NCI-H774 (cell line): ENCODE measurements at regions not wholly inside any gene's neighbourhood (a gene's known extent, or its start where the extent isn't known, plus 50 kb on each side); places are given as distances from the start of the nearest gene placed in this dataset.
"Not testable (repeated sequence)": the region's sequence is repeated elsewhere in the genome, so short reads cannot be mapped to it uniquely, and the experiment has no call there.

Source experiments
- DNase-seq: peaks from one replicate; lab custom pipeline; 2025; lab: John Stamatoyannopoulos, UW

- no peak for DNase-seq
Observed at GRCh38 chr12:68387338-68387737, 55.2 kb upstream of the MDM1 start.

DNA sequence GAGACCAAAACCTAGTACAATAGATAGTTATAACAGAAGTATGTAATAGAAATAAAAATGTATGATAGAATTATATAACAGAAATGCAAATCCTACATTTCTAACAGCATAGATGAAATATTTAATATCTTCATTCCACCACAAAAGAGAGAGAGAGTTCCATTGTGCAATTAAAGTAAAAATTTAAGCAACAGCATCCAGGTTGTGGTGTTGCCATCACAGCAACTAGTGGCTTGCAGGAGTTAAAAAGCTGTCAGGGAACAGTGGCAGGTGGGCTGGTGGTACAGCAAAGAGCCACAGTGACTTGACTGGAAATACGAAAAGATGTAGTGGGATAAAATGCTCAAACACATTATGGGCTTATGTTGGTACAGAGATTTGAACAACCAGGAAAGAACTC lies 57.1 kb upstream of the MDM1 start:
- no peak for DNase-seq

DNA sequence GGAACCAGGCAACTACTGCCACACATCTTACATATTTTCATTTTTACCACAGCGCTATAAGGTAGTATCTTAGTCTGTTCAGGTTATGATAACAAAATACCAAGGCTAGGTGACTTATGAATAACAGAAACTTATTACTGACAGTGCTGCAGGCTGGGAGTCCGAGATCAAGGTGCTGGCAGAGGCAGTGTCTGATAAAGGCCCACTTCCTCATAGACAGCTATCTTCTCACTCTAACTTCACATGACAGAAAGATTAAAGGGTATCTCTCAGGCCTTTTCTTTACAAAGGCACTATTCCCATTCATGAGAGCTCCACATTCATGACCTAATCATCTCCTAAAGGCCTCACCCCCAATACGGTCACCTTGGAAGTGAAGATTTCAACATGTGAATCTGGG lies 59.8 kb upstream of the MDM1 start:
- no peak for DNase-seq

DNA sequence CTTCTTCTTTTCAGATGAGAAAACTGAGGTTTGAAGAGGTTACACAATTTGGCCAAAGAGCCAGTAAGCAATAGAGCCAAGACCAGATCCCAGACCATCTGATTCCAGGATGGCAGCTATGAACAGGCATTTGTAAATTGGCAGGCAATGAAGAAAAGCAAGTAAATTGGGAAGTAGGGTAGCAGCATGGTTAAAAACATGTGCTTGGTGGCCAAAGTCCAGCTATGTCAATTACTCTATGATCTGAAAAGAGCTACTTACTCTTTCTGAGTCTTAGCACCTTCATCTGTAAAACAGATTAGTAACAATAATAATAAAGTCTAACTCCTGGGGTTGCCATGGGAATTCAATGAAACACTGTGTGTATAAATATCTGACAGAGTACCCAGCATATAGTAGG lies 60.2 kb upstream of the MDM1 start:
- no peak for DNase-seq

DNA sequence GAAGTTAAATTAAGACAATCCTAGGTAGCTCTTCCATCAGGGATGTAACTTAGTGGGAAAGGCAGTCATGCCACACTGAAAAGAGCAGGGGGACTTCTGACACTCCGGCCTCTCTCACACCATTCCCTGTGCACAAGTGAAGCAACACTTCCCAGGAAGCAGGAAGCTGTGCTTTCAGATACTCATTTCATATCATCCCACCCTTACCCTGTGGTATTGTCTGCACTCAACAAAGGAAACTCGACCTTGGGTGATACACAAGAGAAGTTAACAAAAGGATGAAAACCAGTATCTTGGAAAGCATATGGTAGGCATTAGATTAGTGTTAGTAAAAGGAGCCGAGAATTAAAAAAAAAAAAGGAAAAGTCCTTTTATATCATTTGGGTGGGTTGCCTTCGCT lies 61.3 kb upstream of the MDM1 start:
- no peak for DNase-seq

DNA sequence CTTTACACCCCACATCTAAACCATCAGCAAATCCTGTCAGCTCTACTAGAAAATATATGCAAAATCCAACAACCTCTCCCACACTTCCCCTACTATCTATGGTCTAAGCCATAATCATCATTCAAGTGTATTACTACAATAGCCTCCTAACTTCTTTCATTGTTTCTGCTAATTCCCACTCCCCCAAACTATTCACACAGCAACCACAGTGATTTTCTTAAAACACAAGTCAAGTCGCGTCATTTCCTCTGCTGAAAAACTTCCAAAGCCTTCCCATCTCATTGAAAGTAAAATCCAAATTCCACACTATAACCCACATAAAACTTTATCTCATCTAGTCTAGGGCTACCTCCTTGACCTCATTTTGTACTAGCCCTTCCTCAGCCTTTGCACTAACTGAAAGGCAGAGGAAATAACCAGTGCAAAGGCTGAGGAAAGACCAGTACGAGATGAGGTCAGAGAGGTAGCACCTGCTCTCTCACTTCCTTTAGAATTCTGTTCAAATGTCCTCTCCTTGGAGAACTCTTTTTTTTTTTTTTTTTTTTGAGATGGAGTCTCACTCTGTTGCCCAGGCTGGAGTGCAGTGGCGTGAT lies 65.5 kb upstream of the MDM1 start:
- no peak for DNase-seq

DNA sequence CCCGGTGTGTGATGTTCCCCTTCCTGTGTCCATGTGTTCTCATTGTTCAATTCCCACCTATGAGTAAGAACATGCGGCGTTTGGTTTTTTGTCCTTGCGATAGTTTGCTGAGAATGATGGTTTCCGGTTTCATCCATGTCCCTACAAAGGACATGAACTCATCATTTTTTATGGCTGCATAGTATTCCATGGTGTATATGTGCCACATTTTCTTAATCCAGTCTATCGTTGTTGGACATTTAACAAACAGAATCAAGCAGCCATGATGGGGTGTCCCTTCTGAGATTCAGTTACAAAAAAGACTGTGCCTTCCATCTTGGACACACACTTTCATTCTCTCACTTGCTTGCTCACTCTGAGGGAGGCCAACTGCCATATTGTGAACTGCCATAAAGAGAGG lies 66.5 kb upstream of the MDM1 start:
- DNase-seq, result not testable (repeated sequence)

GRCh38 chr12:68400226-68400829 lies 68.2 kb upstream of the MDM1 start:
- DNase-seq, result no peak

DNA sequence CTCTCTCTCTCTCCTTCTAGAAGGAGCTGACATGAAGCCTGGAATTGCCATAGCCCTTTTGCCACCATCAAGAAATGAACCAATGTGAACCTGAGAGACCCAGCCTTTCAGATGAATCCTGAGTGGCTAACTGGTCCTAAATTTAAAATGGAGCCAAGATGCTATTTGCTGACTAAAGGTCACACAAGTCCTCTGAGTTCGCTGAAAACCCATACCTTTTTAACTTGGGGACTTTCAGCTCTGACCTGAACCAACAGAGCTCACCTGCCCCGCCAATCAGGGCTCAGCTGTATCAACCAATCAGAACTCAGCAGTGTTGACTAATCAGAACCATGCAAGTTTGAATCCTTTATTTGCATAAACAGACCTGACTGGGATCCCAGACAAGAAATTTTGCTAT lies 70.3 kb upstream of the MDM1 start:
- no peak for DNase-seq

DNA sequence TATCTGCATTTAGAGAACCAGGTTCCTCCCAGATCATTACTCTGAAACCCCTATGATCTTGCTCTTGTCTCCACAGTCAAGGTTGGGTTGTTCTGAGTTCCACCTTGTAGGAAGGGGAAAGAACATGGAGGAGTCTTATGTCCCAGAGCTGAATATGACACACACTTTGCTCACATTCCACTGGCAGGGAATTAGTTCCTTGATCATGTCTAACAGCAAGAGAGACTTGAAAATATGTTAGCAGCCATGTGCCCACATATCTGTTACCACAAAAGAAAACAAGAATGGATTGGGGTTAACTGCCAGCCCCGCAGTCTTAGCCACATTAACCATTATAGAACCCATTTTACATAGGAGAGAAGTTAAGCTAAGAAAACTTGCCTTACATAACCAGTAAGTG lies 71.1 kb upstream of the MDM1 start:
- DNase-seq, result no peak

DNA sequence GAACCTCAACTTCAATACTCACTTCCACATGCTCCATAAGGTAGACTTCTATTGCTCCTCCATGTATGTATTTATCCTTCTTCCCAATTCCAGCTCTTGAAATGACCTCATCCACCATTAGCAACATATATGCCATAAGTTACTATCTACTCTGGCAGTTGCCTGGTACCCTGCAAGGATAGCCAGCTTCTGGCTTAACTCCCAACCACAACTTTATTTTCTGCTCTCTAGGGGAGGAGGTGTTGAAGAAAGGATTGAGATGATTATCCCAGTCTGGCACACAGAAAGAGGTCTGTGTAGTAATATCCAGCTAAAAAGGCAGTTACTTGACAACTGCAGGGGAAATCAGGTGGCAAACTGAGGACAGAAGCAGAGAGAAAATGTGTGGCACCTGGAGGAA lies 71.5 kb upstream of the MDM1 start:
- no peak for DNase-seq

- DNase-seq, result no peak
Observed at GRCh38 chr12:68405343-68405781, 73.2 kb upstream of the MDM1 start.

DNA sequence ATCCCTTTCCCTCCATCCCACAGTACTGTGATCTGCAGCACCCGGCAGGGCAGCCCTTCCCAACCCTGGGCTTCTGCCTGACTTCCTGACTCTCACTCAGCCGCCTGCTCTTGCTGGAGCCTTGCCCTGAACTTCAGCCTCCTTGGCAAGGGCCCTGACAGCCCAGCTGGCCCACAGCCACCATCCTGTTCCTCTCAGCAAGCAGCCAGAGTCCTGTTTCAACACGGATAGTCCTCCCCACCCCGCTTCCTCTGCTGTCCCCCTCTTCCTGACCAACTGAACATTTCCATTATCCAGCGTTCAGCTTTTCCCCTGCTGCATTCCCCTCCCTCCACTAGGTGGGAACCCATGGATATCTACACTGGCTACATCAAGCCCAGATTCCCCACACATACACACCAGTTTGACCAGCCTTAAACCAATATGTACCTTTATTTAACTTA lies 74.0 kb upstream of the MDM1 start:
- no peak for DNase-seq

- DNase-seq, result no peak
Observed at GRCh38 chr12:68406911-68407310, 74.7 kb upstream of the MDM1 start.

- no peak for DNase-seq
Observed at GRCh38 chr12:68410018-68410660, 78.0 kb upstream of the MDM1 start.

- DNase-seq, result no peak
Observed at GRCh38 chr12:68411371-68411770, 79.2 kb upstream of the MDM1 start.

- no peak for DNase-seq
Observed at GRCh38 chr12:68414988-68415387, 82.8 kb upstream of the MDM1 start.

DNA sequence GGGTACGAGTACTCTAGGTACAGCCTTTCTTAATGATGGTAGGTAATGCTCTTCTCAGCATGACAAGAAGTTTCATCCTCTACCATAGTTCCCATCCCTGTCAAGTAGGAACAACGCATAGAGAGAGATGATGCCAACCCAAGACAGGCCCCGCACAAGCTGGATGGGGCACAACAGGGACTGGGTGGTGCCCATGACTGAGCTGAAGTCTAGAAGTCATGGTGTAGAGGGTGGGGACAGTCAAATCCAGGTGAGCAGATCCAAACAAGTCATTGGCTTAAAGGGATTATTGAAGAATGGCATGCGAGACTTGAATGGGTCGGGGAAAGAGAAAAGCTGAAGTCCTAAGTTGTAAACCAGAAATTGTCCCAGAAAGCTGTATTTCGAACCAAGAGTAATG lies 84.2 kb upstream of the MDM1 start:
- DNase-seq, result no peak

DNA sequence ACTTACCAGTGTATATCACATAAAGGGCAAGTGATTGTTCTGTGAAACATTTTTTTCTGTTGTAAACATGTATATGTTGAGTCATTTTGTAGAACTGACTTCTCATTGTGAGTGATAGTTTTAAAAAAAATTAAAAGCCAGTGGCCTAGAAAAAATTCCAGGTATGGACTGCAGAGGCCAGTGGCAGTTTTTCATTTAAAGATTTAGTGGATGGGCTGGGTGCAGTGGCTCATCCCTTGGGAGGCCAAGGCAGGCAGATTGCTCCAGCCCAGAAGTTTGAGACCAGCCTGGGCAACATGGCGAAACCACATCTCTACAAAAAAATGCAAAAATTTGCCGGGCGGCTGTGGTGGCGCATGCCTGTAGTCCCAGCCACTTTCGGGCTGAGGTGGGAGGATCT lies 84.7 kb upstream of the MDM1 start:
- no peak for DNase-seq

- no peak for DNase-seq
Observed at GRCh38 chr12:68418137-68418460, 85.9 kb upstream of the MDM1 start.

- no peak for DNase-seq
Observed at GRCh38 chr12:68420225-68421010, 88.3 kb upstream of the MDM1 start.

DNA sequence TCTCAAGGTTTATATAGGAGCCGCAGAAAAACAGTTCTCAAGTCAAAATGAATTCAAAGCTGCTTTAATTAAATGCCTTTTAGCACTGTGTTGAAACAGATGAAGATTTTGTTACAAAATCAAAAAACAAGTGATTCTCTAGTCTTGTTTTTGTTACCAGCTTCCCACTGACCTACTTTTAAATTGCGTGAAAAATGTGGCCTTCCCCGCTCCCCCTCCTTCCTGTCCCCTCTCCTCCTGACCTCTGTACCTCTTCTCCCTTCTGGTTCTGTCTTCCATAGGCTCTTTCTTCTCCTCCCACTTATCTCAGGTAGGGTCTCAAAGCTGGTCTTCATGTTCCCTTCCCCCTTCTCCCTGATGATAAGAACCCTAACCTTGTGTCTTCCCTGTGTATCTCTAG lies 90.0 kb upstream of the MDM1 start:
- DNase-seq, result no peak

GRCh38 chr12:68422956-68423574 lies 90.9 kb upstream of the MDM1 start:
- no peak for DNase-seq
